Inflammatory macrophage (primary cell): ENCODE measurements at regions not wholly inside any gene's neighbourhood (a gene's known extent, or its start where the extent isn't known, plus 50 kb on each side); places are given as distances from the start of the nearest gene placed in this dataset.

Source experiments
- DNase-seq, 2 donors: peaks; one replicate each; pipeline ENCODE4 v3.0.0-alpha.2; 2020 to 2022

DNA sequence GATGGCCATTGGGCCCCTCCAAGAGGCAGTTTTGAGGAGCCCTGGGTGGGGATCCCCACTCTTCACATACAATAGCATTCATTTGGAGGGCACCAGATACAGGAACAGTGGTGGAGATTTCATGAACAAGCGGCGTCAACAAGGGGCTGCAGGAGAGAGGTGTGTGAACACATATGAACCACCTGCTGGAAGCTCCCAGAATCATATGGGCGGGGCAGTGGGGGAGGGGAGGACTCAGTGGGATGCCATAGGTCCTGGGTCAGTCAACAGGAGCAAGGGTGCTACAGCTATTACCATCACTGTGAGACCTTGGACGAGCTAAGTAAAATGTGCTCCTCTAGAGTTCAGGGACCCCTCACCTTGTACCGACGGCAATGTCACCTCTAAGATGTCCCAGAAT lies 100.4 kb upstream of the IRF2BP2 start:
- DNase-seq = no peak

DNA sequence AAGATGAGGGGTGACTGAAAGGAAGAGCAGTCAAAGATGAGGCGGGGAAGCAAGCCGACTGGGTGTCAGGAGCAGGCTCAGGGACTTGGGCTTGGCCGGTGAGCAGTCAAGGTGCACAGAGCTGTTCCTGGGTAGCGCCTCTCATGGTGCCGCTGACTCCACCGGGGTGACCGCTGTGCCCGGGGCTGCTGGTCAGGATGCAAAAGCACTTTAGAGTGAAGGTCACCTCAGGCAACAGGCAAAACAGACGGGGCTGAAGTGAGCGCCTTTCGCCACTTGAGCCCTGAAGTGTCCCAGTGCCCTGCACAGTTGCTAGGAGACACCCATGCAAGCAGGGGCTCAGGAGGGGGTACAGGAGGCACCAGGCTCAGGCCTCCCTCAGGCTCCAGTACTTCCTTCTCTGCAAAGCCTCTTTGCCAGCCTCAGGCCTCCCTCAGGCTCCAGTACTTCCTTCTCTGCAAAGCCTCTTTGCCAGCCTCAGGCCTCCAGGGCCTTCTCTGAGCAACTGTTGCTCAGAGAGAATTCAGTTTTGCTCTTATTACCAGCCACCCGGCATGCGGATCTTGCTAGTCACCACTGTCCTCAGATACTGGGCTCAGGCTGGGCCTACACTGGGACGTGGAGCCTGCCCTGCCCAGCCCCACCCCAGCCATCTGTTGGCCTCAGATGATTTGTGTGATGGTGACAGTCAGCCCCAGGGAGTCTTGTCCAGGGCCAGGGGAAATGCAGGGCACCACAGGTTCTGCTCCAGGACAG lies 99.7 kb upstream of the IRF2BP2 start:
- DNase-seq = peak; percentile 36 to 53

DNA sequence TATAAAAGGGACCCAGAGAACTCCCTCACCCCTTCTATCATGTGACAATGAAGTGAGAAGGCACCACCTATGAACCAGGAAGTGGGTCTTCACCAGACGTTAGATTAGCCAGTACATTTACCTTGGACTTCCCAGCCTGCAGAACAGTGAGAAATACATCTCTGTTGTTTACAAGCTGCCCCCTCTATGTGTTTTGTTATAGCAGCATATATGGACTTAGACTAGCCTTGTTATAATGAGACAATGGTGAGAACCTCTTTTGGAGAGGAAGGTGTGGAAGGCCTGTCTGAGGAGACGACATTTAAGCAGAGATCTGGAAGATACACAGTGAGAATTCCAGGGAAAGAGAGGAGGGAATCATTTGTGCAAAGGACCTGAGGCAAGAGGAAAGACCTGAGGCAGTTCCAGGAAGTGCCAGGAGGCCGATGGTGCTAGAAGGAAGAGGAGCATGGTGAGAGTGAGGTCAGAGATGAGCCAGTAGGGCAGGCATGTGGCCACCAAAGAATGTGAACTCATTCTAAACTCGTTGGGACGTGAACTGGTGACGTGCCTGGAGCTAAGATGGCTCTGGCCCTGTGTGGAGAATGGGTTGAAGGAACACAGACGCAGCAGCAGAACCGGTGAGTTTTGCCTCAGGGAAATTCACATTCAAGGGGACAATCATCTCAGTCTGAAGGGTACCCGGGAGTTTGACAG lies 98.9 kb upstream of the IRF2BP2 start:
- DNase-seq = no peak

- peak; percentile 73 to 84 for DNase-seq
Measured at GRCh38 chr1:234707641-234708040, 97.7 kb upstream of the IRF2BP2 start.

DNA sequence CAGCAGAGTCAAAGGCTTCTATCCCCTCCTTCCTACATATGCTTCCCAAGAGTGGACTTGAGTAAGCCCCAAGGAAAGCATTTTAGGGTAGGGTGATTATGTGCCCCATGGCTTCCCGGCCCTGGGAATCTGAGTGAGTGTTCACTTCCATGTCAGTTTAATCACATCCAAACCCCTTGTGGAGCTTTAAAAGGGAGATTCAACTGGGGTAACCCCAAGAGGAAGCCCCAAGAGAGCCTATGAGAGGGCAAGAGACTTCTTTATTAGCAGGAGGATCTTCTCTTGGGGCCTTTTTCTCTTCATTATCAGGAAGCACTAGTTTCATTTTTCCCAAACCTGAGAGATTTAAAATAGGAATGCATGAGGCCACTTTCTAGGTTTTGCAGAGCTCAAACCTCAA lies 97.0 kb upstream of the IRF2BP2 start:
- no peak for DNase-seq

DNA sequence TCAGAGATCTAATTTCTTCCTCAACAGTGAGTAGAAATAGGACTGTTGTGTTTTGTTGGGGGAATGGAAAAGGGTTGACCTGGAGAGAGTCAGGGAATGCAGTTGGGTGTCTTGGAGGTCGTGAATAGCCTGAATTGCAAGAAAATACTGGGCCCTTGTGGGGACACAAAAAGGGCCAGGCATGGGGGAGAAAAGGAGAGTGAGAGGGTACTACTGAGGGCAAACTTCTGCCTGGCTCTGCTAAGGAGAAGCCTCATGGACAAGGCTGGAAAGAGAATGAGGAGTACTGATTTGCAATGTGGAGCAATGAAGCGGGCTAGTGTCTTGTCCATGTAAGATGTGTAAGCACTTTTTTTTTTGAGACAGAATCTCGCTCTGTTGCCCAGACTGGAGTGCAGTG lies 96.2 kb upstream of the IRF2BP2 start:
- no peak for DNase-seq

DNA sequence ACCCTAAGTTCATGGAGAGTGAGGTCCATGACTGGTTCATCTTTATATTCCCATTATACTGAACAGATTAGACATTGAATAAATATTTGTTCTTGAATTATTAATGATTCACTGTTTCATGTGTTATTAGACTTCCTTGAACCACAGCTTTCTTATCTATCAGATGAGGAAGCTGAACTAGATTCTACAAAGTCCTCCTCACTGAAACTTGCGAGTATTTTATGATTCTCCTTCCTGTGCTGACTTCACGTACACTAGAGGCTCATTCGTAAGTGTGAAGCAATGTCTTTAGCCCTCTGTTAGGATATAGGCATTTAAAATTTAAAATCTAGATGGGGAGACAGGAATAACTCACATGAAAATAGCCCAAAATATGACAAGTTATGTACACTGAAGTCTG lies 95.6 kb upstream of the IRF2BP2 start:
- DNase-seq = peak; percentile 26 to 33

DNA sequence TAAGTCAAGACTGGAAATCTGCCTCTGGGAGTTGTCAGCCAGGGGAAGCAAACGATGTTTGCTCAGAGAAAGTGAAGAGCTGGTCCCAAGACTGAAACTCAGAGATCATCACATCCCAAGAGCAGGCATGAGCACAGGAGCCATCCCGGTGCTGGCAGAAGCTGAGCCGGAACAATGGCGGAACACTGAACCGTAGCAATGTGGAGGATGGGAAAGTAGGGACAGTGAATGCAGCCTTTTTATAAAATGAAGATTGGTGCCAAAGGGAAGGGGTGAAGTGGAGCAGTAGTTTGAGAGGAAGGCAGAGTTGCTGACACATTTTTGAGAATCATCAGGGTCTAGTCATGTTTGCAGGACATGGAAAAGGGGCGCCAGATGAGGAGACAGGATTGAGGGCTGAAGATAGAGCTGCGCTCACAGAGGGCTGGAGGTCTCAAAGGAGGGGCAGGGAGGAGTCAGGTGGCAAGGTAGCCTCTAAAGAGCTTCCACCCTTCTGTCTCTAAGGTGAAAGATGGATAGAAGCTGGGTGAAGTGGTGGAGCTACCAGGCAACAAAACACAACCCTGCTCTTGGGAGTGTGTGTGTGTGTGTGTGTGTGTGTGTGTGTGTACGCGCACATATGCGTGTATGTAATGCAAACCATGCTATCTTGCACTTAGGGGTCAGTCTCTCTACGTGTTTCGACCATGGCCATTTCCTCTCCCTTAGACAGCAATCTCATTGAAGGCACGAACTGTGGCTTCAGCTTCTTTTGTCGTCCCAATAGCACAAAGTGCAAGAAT lies 94.3 kb upstream of the IRF2BP2 start:
- DNase-seq = no peak

- DNase-seq = no peak
Measured at GRCh38 chr1:234702342-234703000, 92.5 kb upstream of the IRF2BP2 start.

- no peak for DNase-seq
Measured at GRCh38 chr1:234701737-234702341, 91.9 kb upstream of the IRF2BP2 start.

GRCh38 chr1:234699795-234700665 lies 90.1 kb upstream of the IRF2BP2 start:
- DNase-seq = peak; percentile 79 to 91

DNA sequence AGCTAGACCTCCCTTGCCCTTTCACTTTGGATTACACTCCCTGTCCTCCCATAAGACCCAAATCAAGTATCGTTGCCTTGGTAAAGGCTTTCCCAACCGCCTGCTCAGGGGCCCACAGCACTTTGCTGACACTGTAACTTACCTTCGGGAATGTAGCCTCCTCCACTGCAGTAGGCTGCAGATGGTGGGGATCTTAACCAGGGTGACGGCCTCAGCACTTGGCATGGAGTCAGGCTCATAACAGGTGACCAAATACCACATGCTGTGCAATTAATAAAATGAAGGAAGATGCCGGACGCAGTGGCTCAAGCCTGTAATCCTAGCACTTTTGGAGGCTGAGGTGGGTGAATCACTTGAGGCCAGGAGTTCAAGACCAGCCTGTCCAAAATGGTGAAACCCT lies 88.7 kb upstream of the IRF2BP2 start:
- no peak for DNase-seq

GRCh38 chr1:234697741-234698140 lies 87.8 kb upstream of the IRF2BP2 start:
- DNase-seq = no peak

GRCh38 chr1:234697015-234697414 lies 87.0 kb upstream of the IRF2BP2 start:
- DNase-seq = no peak

DNA sequence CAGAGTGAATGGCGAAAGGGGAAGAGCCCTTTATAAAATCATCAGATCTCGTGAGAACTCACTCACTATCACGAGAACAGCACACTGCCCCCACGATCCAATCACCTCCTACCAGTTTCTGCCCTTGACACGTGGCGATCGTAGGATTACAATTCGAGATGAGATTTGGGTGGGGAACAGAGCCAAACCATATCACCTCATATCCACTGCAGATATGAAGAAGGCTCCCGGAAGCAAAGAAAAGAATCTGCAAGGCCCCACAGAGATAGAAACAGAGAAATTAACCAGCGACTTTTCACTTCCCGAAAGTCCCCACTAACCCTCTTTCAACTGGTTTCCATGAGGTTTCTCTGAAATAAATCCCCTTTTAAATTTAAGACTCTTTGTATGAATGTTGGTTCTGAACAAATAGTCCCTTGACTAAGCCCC lies 86.2 kb upstream of the IRF2BP2 start:
- no peak for DNase-seq

DNA sequence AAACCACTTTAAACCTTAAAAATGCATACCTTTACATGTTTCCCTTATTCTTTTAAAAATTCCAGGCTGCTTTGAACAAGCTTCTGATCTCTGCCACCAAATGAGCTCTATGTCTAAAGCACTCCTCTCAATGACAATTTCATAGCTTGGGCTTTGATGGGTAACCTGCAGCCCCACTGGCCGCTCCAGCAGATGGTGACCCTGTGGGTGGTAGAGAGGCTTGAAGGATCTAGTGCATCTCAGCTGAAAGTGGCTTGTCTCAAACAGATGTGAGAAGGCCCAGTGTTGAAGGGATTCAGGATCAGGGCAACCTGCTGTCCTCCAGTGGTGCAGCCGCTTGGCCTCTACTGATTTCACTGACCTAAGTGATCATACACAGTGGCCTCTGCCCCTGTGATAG lies 84.7 kb upstream of the IRF2BP2 start:
- DNase-seq = no peak

DNA sequence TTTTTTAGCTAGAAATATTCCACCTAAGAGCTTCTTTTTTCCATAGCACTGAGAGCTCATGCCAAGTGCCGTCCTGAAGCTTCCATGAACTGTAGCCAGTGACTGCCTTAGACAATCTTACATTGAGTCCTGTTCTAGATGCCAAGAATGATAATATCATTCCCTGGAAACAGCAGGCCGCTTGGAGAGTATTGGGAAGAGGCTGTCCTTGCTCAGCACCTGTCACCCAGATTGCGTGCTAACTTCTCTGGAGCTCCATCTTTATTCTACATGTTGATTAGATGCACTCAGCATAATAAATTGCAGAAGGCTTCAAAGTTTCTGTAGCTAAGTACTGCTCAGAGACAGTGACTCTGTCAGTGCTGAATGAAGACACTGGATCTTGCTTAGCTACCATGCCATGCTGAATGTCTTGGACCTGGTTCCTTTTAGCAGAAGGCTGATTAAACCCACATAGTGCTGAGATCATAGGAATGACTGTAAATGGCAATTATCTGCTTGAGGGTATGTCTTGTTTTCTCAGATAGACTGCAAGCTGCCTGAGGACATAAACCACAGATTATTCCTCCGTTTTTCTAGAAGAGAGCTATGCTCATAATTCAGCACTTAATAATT lies 83.1 kb upstream of the IRF2BP2 start:
- peak in 1 of 2 donors; percentile 26 for DNase-seq

DNA sequence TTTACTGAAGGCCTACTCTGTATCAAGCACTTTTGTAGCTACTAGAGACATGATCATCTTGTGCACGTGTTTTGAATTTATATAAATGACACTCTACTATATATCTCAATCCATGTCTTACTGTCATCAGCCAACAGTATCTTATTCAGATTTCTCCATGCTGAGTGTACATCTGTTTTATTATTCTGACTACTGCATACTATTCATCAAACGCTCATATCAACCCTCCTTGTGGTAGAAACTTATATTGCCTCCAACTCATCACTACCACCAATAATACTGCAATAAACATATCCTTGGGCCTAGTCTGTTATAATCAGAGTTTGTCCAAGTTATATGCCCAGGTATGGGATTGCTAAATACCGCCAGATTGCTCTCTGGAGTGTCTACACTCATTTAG lies 81.6 kb upstream of the IRF2BP2 start:
- DNase-seq = no peak

- DNase-seq = peak; percentile 65 to 89
Measured at GRCh38 chr1:234690872-234691271, 80.9 kb upstream of the IRF2BP2 start.

- no peak for DNase-seq
Measured at GRCh38 chr1:234689236-234689635, 79.3 kb upstream of the IRF2BP2 start.

GRCh38 chr1:234687011-234687410 lies 77.0 kb upstream of the IRF2BP2 start:
- DNase-seq = no peak
